ENCODE measurements at regions not wholly inside any gene's neighbourhood (a gene's known extent, or its start where the extent isn't known, plus 50 kb on each side); places are given as distances from the start of the nearest gene placed in this dataset.
A peak's percentile ranks its signal among the peaks of the same experiment; 100 is the strongest.

- Histone ChIP-seq H3K4me3 (ENCODE audit: low read depth in 2 of 2, low read length in 1 of 2) (peak overlapping the region; percentile 91 to 100), H3K79me2 (ENCODE audit: insufficient read depth) (peaks cover 42% of the 10 kb centered on the region), H3K9ac (peak overlapping the region; percentile 99), H3F3A (replicated peaks; ENCODE audit: insufficient read depth) (peaks cover 5% of the 10 kb centered on the region), H3K27ac (ENCODE audit: low read depth in 2 of 2, low read length in 1 of 2) (peak overlapping the region; percentile 98), H3K9me3 (no peaks in the 10 kb centered on the region), H2AFZ (ENCODE audit: low read depth) (peak overlapping the region; percentile 98), H3K36me3 (replicated peaks in 1 of 2; ENCODE audit: control insufficient read depth in 1 of 2, insufficient read depth in 2 of 2, low read length in 1 of 2) (peaks cover 0 to 3% of the 10 kb centered on the region in 2 experiments), H3K4me1 (ENCODE audit: control insufficient read depth in 1 of 2, insufficient read depth in 2 of 2, low read depth in 1 of 2, low read length in 1 of 2) (peaks cover 0 to 22% of the 10 kb centered on the region in 2 experiments; a peak in 2 of 4 replicates), H4K20me1 (ENCODE audit: insufficient read depth) (no peaks in the 10 kb centered on the region), H3K4me2 (peak overlapping the region; percentile 80), H3K9me2 (no peaks in the 10 kb centered on the region), H3K27me3 (ENCODE audit: insufficient read depth) (no peaks in the 10 kb centered on the region)
- 1% methylated on average over 36 of the region's 59 CpGs for WGBS (ENCODE audit: low lambda C conversion rate)
- TF ChIP-seq TCF12 (IDR thresholded peaks at IDR 0.05) (no peak), NRF1 (IDR thresholded peaks at IDR 0.05; ENCODE audit: low read depth, low read length) (no peak), RAD21 (IDR thresholded peaks at IDR 0.05; ENCODE audit: low read length) (no peak), YY1 (IDR thresholded peaks at IDR 0.05; ENCODE audit: low read depth) (peak; percentile 89), USF1 (IDR thresholded peaks at IDR 0.05; ENCODE audit: borderline replicate concordance, low read depth) (no peak), GABPA (IDR thresholded peaks at IDR 0.05; ENCODE audit: low read depth) (peak; percentile 48), FOXJ3 (CRISPR knock-in tag; IDR thresholded peaks at IDR 0.05) (no peak), RCOR1 (IDR thresholded peaks at IDR 0.05; ENCODE audit: low read length) (no peak), JUND (IDR thresholded peaks at IDR 0.05) (no peak), TAF1 (IDR thresholded peaks at IDR 0.05; ENCODE audit: borderline replicate concordance, low read depth, low read length) (peak; percentile 98), POLR2AphosphoS5 (IDR thresholded peaks at IDR 0.05; ENCODE audit: low read depth, low read length) (peak; percentile 98), SIN3A (IDR thresholded peaks at IDR 0.05; ENCODE audit: borderline replicate concordance, low read depth, low read length) (0 out of 2 replicates have a peak, but pooled peaks have one; percentile 33), RFX5 (IDR thresholded peaks at IDR 0.05; ENCODE audit: low read length) (peak; percentile 82), MXI1 (IDR thresholded peaks at IDR 0.05; ENCODE audit: low read depth, low read length) (0 out of 2 replicates have a peak, but pooled peaks have one; percentile 13), CHD2 (IDR thresholded peaks at IDR 0.05; ENCODE audit: low read length, partially characterized antibody) (peak; percentile 11), ELF1 (IDR thresholded peaks at IDR 0.05) (peak; percentile 93)
- TF ChIP-seq, protein P1, sequence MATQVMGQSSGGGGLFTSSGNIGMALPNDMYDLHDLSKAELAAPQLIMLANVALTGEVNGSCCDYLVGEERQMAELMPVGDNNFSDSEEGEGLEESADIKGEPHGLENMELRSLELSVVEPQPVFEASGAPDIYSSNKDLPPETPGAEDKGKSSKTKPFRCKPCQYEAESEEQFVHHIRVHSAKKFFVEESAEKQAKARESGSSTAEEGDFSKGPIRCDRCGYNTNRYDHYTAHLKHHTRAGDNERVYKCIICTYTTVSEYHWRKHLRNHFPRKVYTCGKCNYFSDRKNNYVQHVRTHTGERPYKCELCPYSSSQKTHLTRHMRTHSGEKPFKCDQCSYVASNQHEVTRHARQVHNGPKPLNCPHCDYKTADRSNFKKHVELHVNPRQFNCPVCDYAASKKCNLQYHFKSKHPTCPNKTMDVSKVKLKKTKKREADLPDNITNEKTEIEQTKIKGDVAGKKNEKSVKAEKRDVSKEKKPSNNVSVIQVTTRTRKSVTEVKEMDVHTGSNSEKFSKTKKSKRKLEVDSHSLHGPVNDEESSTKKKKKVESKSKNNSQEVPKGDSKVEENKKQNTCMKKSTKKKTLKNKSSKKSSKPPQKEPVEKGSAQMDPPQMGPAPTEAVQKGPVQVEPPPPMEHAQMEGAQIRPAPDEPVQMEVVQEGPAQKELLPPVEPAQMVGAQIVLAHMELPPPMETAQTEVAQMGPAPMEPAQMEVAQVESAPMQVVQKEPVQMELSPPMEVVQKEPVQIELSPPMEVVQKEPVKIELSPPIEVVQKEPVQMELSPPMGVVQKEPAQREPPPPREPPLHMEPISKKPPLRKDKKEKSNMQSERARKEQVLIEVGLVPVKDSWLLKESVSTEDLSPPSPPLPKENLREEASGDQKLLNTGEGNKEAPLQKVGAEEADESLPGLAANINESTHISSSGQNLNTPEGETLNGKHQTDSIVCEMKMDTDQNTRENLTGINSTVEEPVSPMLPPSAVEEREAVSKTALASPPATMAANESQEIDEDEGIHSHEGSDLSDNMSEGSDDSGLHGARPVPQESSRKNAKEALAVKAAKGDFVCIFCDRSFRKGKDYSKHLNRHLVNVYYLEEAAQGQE (IDR thresholded peaks at IDR 0.05; ENCODE audit: low read depth, low read length): 0 out of 2 replicates have a peak, but pooled peaks have one; percentile 57
- TF ChIP-seq, protein P2, sequence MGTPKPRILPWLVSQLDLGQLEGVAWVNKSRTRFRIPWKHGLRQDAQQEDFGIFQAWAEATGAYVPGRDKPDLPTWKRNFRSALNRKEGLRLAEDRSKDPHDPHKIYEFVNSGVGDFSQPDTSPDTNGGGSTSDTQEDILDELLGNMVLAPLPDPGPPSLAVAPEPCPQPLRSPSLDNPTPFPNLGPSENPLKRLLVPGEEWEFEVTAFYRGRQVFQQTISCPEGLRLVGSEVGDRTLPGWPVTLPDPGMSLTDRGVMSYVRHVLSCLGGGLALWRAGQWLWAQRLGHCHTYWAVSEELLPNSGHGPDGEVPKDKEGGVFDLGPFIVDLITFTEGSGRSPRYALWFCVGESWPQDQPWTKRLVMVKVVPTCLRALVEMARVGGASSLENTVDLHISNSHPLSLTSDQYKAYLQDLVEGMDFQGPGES (IDR thresholded peaks at IDR 0.05; ENCODE audit: low read depth, low read length): peak; percentile 54; the same call in 1 of the 2 replicates
- ChIA-PET POLR2A (interaction anchor here (0.9 to 2.9 kb wide), 9 partner anchors 9 to 596 kb away, joined by 3 to 25 read pairs (median 5); partner anchors contain the start of genes ARMC5, KAT8, RUSF1 and ZNF267), CTCF (interaction anchor here (1.2 to 6.5 kb wide), 6 partner anchors 9 to 255 kb away, joined by 3 to 30 read pairs (median 7); no protein-coding TSS in a partner anchor)
- DNase-seq: peak; percentile 92
Measured at GRCh38 chr16:31713071-31713944, 160.3 kb upstream of the ZNF267 start.
